MM.1S (cell line): ENCODE measurements at regions not wholly inside any gene's neighbourhood (a gene's known extent, or its start where the extent isn't known, plus 50 kb on each side); places are given as distances from the start of the nearest gene placed in this dataset.

Experiments
- DNase-seq: peaks from one replicate; pipeline ENCODE4 v3.0.0-alpha.2; 2015
- H2AFZ ChIP-seq: fragments of 300-600 bp; sonication (generic); 2 replicates; pipeline ENCODE4 v1.6.0; 2016; ENCODE audit warnings: antibody characterized with exemption, low read length
- H3F3A ChIP-seq: fragments of 300-600 bp; sonication (generic); 2 replicates; pipeline ENCODE4 v1.6.1; 2016; ENCODE audit warnings: mild to moderate bottlenecking, antibody characterized with exemption, low read length, moderate library complexity, mixed read lengths; ENCODE audit not compliant: insufficient read depth
- H3K27ac ChIP-seq: fragments of 300-600 bp; sonication (generic); 2 replicates; pipeline ENCODE4 v1.5.1; 2016; ENCODE audit warnings: mild to moderate bottlenecking, low read length
- H3K27me3 ChIP-seq: fragments of 300-600 bp; sonication (generic); replicated peaks from 2 replicates; pipeline ENCODE4 v1.6.0; 2016; ENCODE audit warnings: low read length; ENCODE audit not compliant: insufficient read depth
- H3K36me3 ChIP-seq: fragments of 300-600 bp; sonication (generic); replicated peaks from 2 replicates; pipeline ENCODE4 v1.6.1; 2016; ENCODE audit warnings: mild to moderate bottlenecking, low read length, mixed read lengths; ENCODE audit not compliant: insufficient read depth
- H3K4me1 ChIP-seq: fragments of 300-600 bp; sonication (generic); 2 replicates; pipeline ENCODE4 v1.6.1; 2016; ENCODE audit warnings: low read length, mixed read lengths
- H3K4me2 ChIP-seq: fragments of 300-600 bp; sonication (generic); 2 replicates; pipeline ENCODE4 v1.6.0; 2016; ENCODE audit warnings: low read depth, low read length
- H3K4me3 ChIP-seq: fragments of 300-600 bp; sonication (generic); 2 replicates; pipeline ENCODE4 v1.5.1; 2016; ENCODE audit warnings: low read length, mixed read lengths
- H3K79me2 ChIP-seq: fragments of 300-600 bp; sonication (generic); 2 replicates; pipeline ENCODE4 v1.6.1; 2016; ENCODE audit warnings: mixed run types, low read length, mixed read lengths
- H3K9ac ChIP-seq: fragments of 300-600 bp; sonication (generic); 2 replicates; pipeline ENCODE4 v1.6.1; 2016; ENCODE audit warnings: low read length, mixed read lengths
- H3K9me2 ChIP-seq: fragments of 300-600 bp; sonication (generic); replicated peaks from 2 replicates; pipeline ENCODE4 v1.6.1; 2016; ENCODE audit warnings: mild to moderate bottlenecking, low read length, mixed read lengths; ENCODE audit not compliant: insufficient read depth
- H3K9me3 ChIP-seq: fragments of 300-600 bp; sonication (generic); replicated peaks from 2 replicates; pipeline ENCODE4 v1.6.1; 2016; ENCODE audit warnings: mild to moderate bottlenecking, low read length, mixed read lengths; ENCODE audit not compliant: insufficient read depth
- H4K20me1 ChIP-seq: fragments of 300-600 bp; sonication (generic); 2 replicates; pipeline ENCODE4 v1.6.1; 2016; ENCODE audit warnings: mild to moderate bottlenecking, low read length, moderate library complexity, mixed read lengths; ENCODE audit not compliant: insufficient read depth
- EZH2 ChIP-seq: fragments of 300-600 bp; sonication (generic); optimal IDR thresholded peaks from 2 replicates; pipeline ENCODE3; 2017; ENCODE audit warnings: low read depth, mild to moderate bottlenecking, antibody characterized with exemption, low read length, mixed read lengths
- EZH2phosphoT487 ChIP-seq: fragments of 300-600 bp; sonication (generic); IDR thresholded peaks from 2 replicates; pipeline ENCODE4 v1.6.1; 2018; ENCODE audit warnings: antibody characterized with exemption, low read length
- TF ChIP-seq, protein P1 (sequence below): fragments of 300-600 bp; sonication (generic); IDR thresholded peaks from 2 replicates; pipeline ENCODE4 v1.5.1; 2016; ENCODE audit warnings: antibody characterized with exemption, low read length, mixed read lengths

DNA sequence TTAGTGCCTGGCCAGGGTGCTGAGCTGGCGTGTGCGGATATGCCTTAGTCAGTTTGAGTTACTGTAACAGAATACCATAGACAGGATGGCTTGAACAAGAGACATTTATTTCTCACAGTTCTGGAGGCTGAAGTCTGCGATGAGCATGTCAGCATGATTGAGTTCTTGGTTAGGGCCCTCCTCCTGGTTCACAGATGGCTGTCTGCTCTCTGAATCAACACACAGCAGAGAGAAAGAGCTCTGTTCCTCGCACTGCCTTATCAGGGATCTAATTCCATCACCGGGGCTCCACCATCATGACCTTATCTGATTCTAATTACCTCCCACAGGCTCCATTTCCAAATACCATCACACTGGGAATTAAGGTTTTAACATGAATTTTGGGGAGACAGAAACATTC lies 386.6 kb upstream of the DPH6 start:
- H3K4me2 ChIP-seq = no peak overlapping the region
- no peak overlapping the region for H3K9ac ChIP-seq
- H3K27ac ChIP-seq = no peak overlapping the region
- H3K4me3 ChIP-seq = no peak overlapping the region
- H3K4me1 ChIP-seq = no peaks in the 10 kb centered on the region
- DNase-seq = no peak
- H3F3A ChIP-seq = no peaks in the 10 kb centered on the region
- no peaks in the 10 kb centered on the region for H3K36me3 ChIP-seq
- H3K79me2 ChIP-seq = no peaks in the 10 kb centered on the region
- H2AFZ ChIP-seq = no peak overlapping the region
- H3K27me3 ChIP-seq = no peaks in the 10 kb centered on the region
- H3K9me2 ChIP-seq = no peaks in the 10 kb centered on the region
- H4K20me1 ChIP-seq = no peaks in the 10 kb centered on the region
- no peaks in the 10 kb centered on the region for H3K9me3 ChIP-seq
- TF ChIP-seq EZH2 (no peak), EZH2phosphoT487 (no peak)
- TF ChIP-seq, protein P1, sequence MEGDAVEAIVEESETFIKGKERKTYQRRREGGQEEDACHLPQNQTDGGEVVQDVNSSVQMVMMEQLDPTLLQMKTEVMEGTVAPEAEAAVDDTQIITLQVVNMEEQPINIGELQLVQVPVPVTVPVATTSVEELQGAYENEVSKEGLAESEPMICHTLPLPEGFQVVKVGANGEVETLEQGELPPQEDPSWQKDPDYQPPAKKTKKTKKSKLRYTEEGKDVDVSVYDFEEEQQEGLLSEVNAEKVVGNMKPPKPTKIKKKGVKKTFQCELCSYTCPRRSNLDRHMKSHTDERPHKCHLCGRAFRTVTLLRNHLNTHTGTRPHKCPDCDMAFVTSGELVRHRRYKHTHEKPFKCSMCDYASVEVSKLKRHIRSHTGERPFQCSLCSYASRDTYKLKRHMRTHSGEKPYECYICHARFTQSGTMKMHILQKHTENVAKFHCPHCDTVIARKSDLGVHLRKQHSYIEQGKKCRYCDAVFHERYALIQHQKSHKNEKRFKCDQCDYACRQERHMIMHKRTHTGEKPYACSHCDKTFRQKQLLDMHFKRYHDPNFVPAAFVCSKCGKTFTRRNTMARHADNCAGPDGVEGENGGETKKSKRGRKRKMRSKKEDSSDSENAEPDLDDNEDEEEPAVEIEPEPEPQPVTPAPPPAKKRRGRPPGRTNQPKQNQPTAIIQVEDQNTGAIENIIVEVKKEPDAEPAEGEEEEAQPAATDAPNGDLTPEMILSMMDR = no peak

DNA sequence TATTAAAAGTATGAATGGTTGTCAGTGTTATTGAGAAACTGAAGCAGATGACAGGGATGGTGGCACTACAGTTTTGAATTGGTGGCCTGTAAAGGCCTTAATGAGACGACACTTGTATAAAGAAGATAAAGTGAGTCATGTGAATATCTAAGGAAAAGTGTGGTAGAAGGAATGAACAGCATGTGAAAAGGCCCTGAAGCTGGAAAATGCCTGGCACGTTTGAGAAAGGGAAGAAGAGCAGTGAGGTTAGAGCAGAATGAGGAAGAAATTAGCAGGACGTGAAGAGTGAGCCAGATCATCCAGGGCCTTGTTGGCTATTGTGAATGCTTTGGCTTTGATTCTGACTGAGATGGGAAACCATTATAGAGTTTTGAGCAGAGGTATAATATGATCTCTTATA lies 387.6 kb upstream of the DPH6 start:
- Histone ChIP-seq H3K4me1 (no peaks in the 10 kb centered on the region), H3F3A (no peaks in the 10 kb centered on the region), H3K9me3 (no peaks in the 10 kb centered on the region), H3K4me3 (no peak overlapping the region), H3K9me2 (no peaks in the 10 kb centered on the region), H3K36me3 (no peaks in the 10 kb centered on the region), H4K20me1 (no peaks in the 10 kb centered on the region), H3K27me3 (no peaks in the 10 kb centered on the region), H3K27ac (no peak overlapping the region), H2AFZ (no peak overlapping the region), H3K79me2 (no peaks in the 10 kb centered on the region), H3K4me2 (no peak overlapping the region), H3K9ac (no peak overlapping the region)
- TF ChIP-seq EZH2 = no peak
- no peak for DNase-seq

GRCh38 chr15:35934383-35935049 lies 388.6 kb upstream of the DPH6 start:
- Histone ChIP-seq H3F3A (no peaks in the 10 kb centered on the region), H3K27me3 (no peaks in the 10 kb centered on the region), H3K4me1 (no peaks in the 10 kb centered on the region), H2AFZ (no peak overlapping the region), H3K9me2 (no peaks in the 10 kb centered on the region), H3K79me2 (no peaks in the 10 kb centered on the region), H3K4me3 (no peak overlapping the region), H3K9me3 (no peaks in the 10 kb centered on the region), H3K4me2 (no peak overlapping the region), H3K36me3 (no peaks in the 10 kb centered on the region), H3K9ac (no peak overlapping the region), H4K20me1 (no peaks in the 10 kb centered on the region), H3K27ac (no peak overlapping the region)
- no peak for DNase-seq
- TF ChIP-seq EZH2phosphoT487 (no peak), EZH2 (no peak)
- TF ChIP-seq, protein P1 = no peak

GRCh38 chr15:35936284-35936683 lies 390.3 kb upstream of the DPH6 start:
- no peaks in the 10 kb centered on the region for H3K79me2 ChIP-seq
- no peak overlapping the region for H3K9ac ChIP-seq
- no peak overlapping the region for H3K27ac ChIP-seq
- no peak for TF ChIP-seq EZH2
- no peak for TF ChIP-seq EZH2phosphoT487
- TF ChIP-seq, protein P1 = no peak
- H3K9me3 ChIP-seq = no peaks in the 10 kb centered on the region
- no peaks in the 10 kb centered on the region for H3K27me3 ChIP-seq
- H3K36me3 ChIP-seq = no peaks in the 10 kb centered on the region
- H2AFZ ChIP-seq = no peak overlapping the region
- no peaks in the 10 kb centered on the region for H3K4me1 ChIP-seq
- no peak for DNase-seq
- no peaks in the 10 kb centered on the region for H3K9me2 ChIP-seq
- no peak overlapping the region for H3K4me2 ChIP-seq
- H4K20me1 ChIP-seq = no peaks in the 10 kb centered on the region
- H3F3A ChIP-seq = no peaks in the 10 kb centered on the region
- no peak overlapping the region for H3K4me3 ChIP-seq
